C4-2B (cell line): ENCODE measurements at regions not wholly inside any gene's neighbourhood (a gene's known extent, or its start where the extent isn't known, plus 50 kb on each side); places are given as distances from the start of the nearest gene placed in this dataset.

Experiments used
- CTCF ChIP-seq: fragments of 450-650 bp; conservative IDR thresholded peaks from 2 replicates; pipeline ENCODE4 v1.5.1; 2017; ENCODE audit warnings: mild to moderate bottlenecking
- ZFX ChIP-seq: fragments of 450-650 bp; IDR thresholded peaks from 2 replicates; pipeline ENCODE4 v1.6.1; 2017

GRCh38 chr13:22655106-22655852 is 525.5 kb upstream of the SGCG start:
- no peak for TF ChIP-seq CTCF
- TF ChIP-seq ZFX: no peak
